ENCODE measurements at regions not wholly inside any gene's neighbourhood (a gene's known extent, or its start where the extent isn't known, plus 50 kb on each side); places are given as distances from the start of the nearest gene placed in this dataset.

GRCh38 chr14:66295386-66295785, 190.8 kb upstream of the CCDC196 start:
- TF ChIP-seq ZFX (IDR thresholded peaks at IDR 0.05): no peak
- no peak for TF ChIP-seq CTCF (conservative IDR thresholded peaks at IDR 0.05)
- H3K27ac ChIP-seq: no peak overlapping the region

- TF ChIP-seq ZFX (IDR thresholded peaks at IDR 0.05): no peak
- TF ChIP-seq CTCF (conservative IDR thresholded peaks at IDR 0.05): no peak
- no peak overlapping the region for H3K27ac ChIP-seq
These were observed 185.3 kb upstream of the CCDC196 start for GRCh38 chr14:66300886-66301285.

- no peak for TF ChIP-seq ZFX (IDR thresholded peaks at IDR 0.05)
- no peak for TF ChIP-seq CTCF (conservative IDR thresholded peaks at IDR 0.05)
- no peak overlapping the region for H3K27ac ChIP-seq
These were observed 180.1 kb upstream of the CCDC196 start for GRCh38 chr14:66306101-66306500.

GRCh38 chr14:66311058-66311457, 175.1 kb upstream of the CCDC196 start:
- no peak for TF ChIP-seq ZFX (IDR thresholded peaks at IDR 0.05)
- no peak for TF ChIP-seq CTCF (conservative IDR thresholded peaks at IDR 0.05)
- no peak overlapping the region for H3K27ac ChIP-seq

- no peak overlapping the region for H3K27ac ChIP-seq
- no peak for TF ChIP-seq CTCF (conservative IDR thresholded peaks at IDR 0.05)
- no peak for TF ChIP-seq ZFX (IDR thresholded peaks at IDR 0.05)
These were observed 174.2 kb upstream of the CCDC196 start for GRCh38 chr14:66311990-66312389.

GRCh38 chr14:66312451-66312850, 173.7 kb upstream of the CCDC196 start:
- no peak overlapping the region for H3K27ac ChIP-seq
- TF ChIP-seq ZFX (IDR thresholded peaks at IDR 0.05) (no peak), CTCF (conservative IDR thresholded peaks at IDR 0.05) (no peak)

- no peak overlapping the region for H3K27ac ChIP-seq
- TF ChIP-seq CTCF (conservative IDR thresholded peaks at IDR 0.05) (no peak), ZFX (IDR thresholded peaks at IDR 0.05) (no peak)
These were observed 171.1 kb upstream of the CCDC196 start for GRCh38 chr14:66315098-66315497.
